GM18502 (cell line): ENCODE measurements at regions not wholly inside any gene's neighbourhood (a gene's known extent, or its start where the extent isn't known, plus 50 kb on each side); places are given as distances from the start of the nearest gene placed in this dataset.

ENCODE experiments used
- ATAC-seq: cut with Tn5 transposase; IDR thresholded peaks from one replicate; pipeline ENCODE4 v1.9.1; 2021; ENCODE audit warnings: mild to moderate bottlenecking; ENCODE audit not compliant: unreplicated experiment, poor library complexity

- ATAC-seq, result peak; percentile 77
Measured at GRCh38 chr12:94762259-94762942, 112.0 kb upstream of the TMCC3 start.

- ATAC-seq, result no peak
Measured at GRCh38 chr12:94761559-94761958, 111.2 kb upstream of the TMCC3 start.

GRCh38 chr12:94760786-94761185 lies 110.4 kb upstream of the TMCC3 start:
- no peak for ATAC-seq

GRCh38 chr12:94756789-94757188 lies 106.4 kb upstream of the TMCC3 start:
- ATAC-seq, result no peak

- ATAC-seq, result no peak
Measured at GRCh38 chr12:94755598-94755997, 105.2 kb upstream of the TMCC3 start.

- no peak for ATAC-seq
Measured at GRCh38 chr12:94754653-94755052, 104.3 kb upstream of the TMCC3 start.

GRCh38 chr12:94753036-94753679 lies 102.8 kb upstream of the TMCC3 start:
- no peak for ATAC-seq

- ATAC-seq, result no peak
Measured at GRCh38 chr12:94750864-94751263, 100.5 kb upstream of the TMCC3 start.

- no peak for ATAC-seq
Measured at GRCh38 chr12:94749890-94750289, 99.5 kb upstream of the TMCC3 start.

- no peak for ATAC-seq
Measured at GRCh38 chr12:94749455-94749854, 99.1 kb upstream of the TMCC3 start.

GRCh38 chr12:94748726-94749421 lies 98.5 kb upstream of the TMCC3 start:
- ATAC-seq, result no peak

- no peak for ATAC-seq
Measured at GRCh38 chr12:94745562-94745961, 95.2 kb upstream of the TMCC3 start.

- no peak for ATAC-seq
Measured at GRCh38 chr12:94743174-94743573, 92.8 kb upstream of the TMCC3 start.

- ATAC-seq, result no peak
Measured at GRCh38 chr12:94740601-94741362, 90.4 kb upstream of the TMCC3 start.

GRCh38 chr12:94736820-94737219 lies 86.5 kb upstream of the TMCC3 start:
- ATAC-seq, result no peak

- no peak for ATAC-seq
Measured at GRCh38 chr12:94736004-94736403, 85.6 kb upstream of the TMCC3 start.

GRCh38 chr12:94733727-94734126 lies 83.4 kb upstream of the TMCC3 start:
- no peak for ATAC-seq

- no peak for ATAC-seq
Measured at GRCh38 chr12:94732367-94732990, 82.1 kb upstream of the TMCC3 start.

- no peak for ATAC-seq
Measured at GRCh38 chr12:94731733-94732360, 81.5 kb upstream of the TMCC3 start.

- ATAC-seq, result no peak
Measured at GRCh38 chr12:94730847-94731246, 80.5 kb upstream of the TMCC3 start.
